SK-N-SH (cell line): ENCODE measurements at regions not wholly inside any gene's neighbourhood (a gene's known extent, or its start where the extent isn't known, plus 50 kb on each side); places are given as distances from the start of the nearest gene placed in this dataset.

Experiments used
- CTCF ChIA-PET: fragments of 300-600, 350-600 bp; formaldehyde crosslinking; extraction: SDS; loops from one replicate; lab custom pipeline; 2021; lab: Yijun Ruan, JAX
- POLR2A ChIA-PET: fragments of 350-600 bp; sonication (Branson Sonifier 250); formaldehyde crosslinking; extraction: SDS; loops from one replicate; lab custom pipeline; 2020; ENCODE audit warnings: antibody characterized with exemption, inconsistent platforms; lab: Yijun Ruan, JAX
- DNase-seq: peaks from one replicate; pipeline ENCODE4 v3.0.0; 2012
- H2AFZ ChIP-seq: fragments of 200-600 bp; sonication (generic); 2 replicates; pipeline ENCODE4 v1.8.1; 2016; ENCODE audit warnings: antibody characterized with exemption, mild to moderate bottlenecking, low read depth
- H3F3A ChIP-seq: fragments of 200-600 bp; sonication (generic); replicated peaks from 2 replicates; pipeline ENCODE3; 2016; ENCODE audit warnings: antibody characterized with exemption, mild to moderate bottlenecking; ENCODE audit not compliant: insufficient read depth
- H3K27ac ChIP-seq, 2 experiments: fragments of 200-500 bp in 1 of 2; fragments of 200-600 bp in 1 of 2; sonication (Bioruptor generic) in 1 of 2; sonication (generic), shearing (Covaris generic) in 1 of 2; 2 replicates each; pipeline versions ENCODE4 v1.5.1 to v1.6.1; 2014 to 2016; ENCODE audit warnings: low read depth in 2 of 2, inconsistent platforms in 1 of 2, low read length in 1 of 2, mild to moderate bottlenecking in 1 of 2, mixed read lengths in 1 of 2
- H3K27me3 ChIP-seq: fragments of 200-600 bp; sonication (generic), shearing (Covaris generic); 2 replicates; pipeline ENCODE4 v1.6.1; 2016; ENCODE audit warnings: mixed run types; ENCODE audit not compliant: insufficient read depth
- H3K36me3 ChIP-seq, 2 experiments: fragments of 200-500 bp in 1 of 2; fragments of 200-600 bp in 1 of 2; sonication (Bioruptor generic) in 1 of 2; sonication (generic) in 1 of 2; replicated peaks in 1 of 2; 2 replicates each; pipeline versions ENCODE3 to v1.5.1; 2014 to 2016; ENCODE audit warnings: low read length in 1 of 2, mild to moderate bottlenecking in 1 of 2; ENCODE audit not compliant: insufficient read depth in 2 of 2, control insufficient read depth in 1 of 2
- H3K4me1 ChIP-seq, 2 experiments: fragments of 200-500 bp in 1 of 2; fragments of 200-600 bp in 1 of 2; sonication (Bioruptor generic) in 1 of 2; sonication (generic), shearing (Covaris generic) in 1 of 2; 2 replicates each; pipeline versions ENCODE4 v1.5.1 to v1.6.1; 2014 to 2016; ENCODE audit warnings: low read depth in 1 of 2, low read length in 1 of 2, mixed run types in 1 of 2; ENCODE audit not compliant: insufficient read depth in 2 of 2, control insufficient read depth in 1 of 2
- H3K4me2 ChIP-seq: fragments of 200-600 bp; sonication (generic), shearing (Covaris generic); 2 replicates; pipeline ENCODE4 v1.6.1; 2017; ENCODE audit warnings: mixed run types
- H3K4me3 ChIP-seq, 2 experiments: fragments of 200-500 bp in 1 of 2; fragments of 200-600 bp in 1 of 2; sonication (Bioruptor generic) in 1 of 2; sonication (generic), shearing (Covaris generic) in 1 of 2; 2 replicates each; pipeline versions ENCODE4 v1.5.1 to v1.8.1; 2014 to 2016; ENCODE audit warnings: low read depth in 2 of 2, inconsistent platforms in 1 of 2, low read length in 1 of 2, mild to moderate bottlenecking in 1 of 2, mixed read lengths in 1 of 2, moderate library complexity in 1 of 2
- H3K79me2 ChIP-seq: fragments of 200-600 bp; sonication (generic); 2 replicates; pipeline ENCODE4 v1.8.1; 2017; ENCODE audit warnings: mild to moderate bottlenecking; ENCODE audit not compliant: insufficient read depth
- H3K9ac ChIP-seq: fragments of 200-600 bp; sonication (generic); 2 replicates; pipeline ENCODE4 v1.6.1; 2017; ENCODE audit warnings: mixed run types
- H3K9me2 ChIP-seq: fragments of 200-600 bp; sonication (generic); 2 replicates; pipeline ENCODE4 v1.6.1; 2017; ENCODE audit warnings: mixed run types
- H3K9me3 ChIP-seq: fragments of 200-600 bp; sonication (generic); 2 replicates; pipeline ENCODE4 v1.6.1; 2017; ENCODE audit warnings: mixed run types, mild to moderate bottlenecking, moderate library complexity
- H4K20me1 ChIP-seq: fragments of 200-600 bp; sonication (generic); 2 replicates; pipeline ENCODE4 v1.6.1; 2017; ENCODE audit warnings: mild to moderate bottlenecking, mixed run types; ENCODE audit not compliant: insufficient read depth
- CTCF ChIP-seq: fragments of 200-600 bp; sonication (generic); IDR thresholded peaks from 2 replicates; pipeline ENCODE4 v1.6.1; 2017; ENCODE audit warnings: antibody characterized with exemption, mild to moderate bottlenecking, moderate library complexity
- ELF1 ChIP-seq: IDR thresholded peaks from 2 replicates; pipeline ENCODE4 v1.4.0; 2012
- EZH2phosphoT487 ChIP-seq: fragments of 200-600 bp; sonication (generic); IDR thresholded peaks from 2 replicates; pipeline ENCODE4 v1.6.1; 2017; ENCODE audit warnings: low read depth, mixed run types, mild to moderate bottlenecking, antibody characterized with exemption, moderate library complexity, borderline replicate concordance
- FOSL2 ChIP-seq: IDR thresholded peaks from 2 replicates; pipeline ENCODE4 v1.4.0; 2012; ENCODE audit warnings: low read depth, mild to moderate bottlenecking, moderate library complexity, borderline replicate concordance
- FOXJ3 ChIP-seq: sonication (generic); formaldehyde crosslinking; IDR thresholded peaks from 2 replicates; pipeline ENCODE4 v1.5.1; 2020; ENCODE audit warnings: mild to moderate bottlenecking, missing genetic modification reagents
- FOXM1 ChIP-seq: IDR thresholded peaks from 2 replicates; pipeline ENCODE4 v1.4.0; 2012; ENCODE audit warnings: low read depth, mild to moderate bottlenecking
- GABPA ChIP-seq: IDR thresholded peaks from 2 replicates; pipeline ENCODE4 v1.4.0; 2012; ENCODE audit warnings: low read depth, mild to moderate bottlenecking
- GATA2 ChIP-seq: sonication (generic); formaldehyde crosslinking; IDR thresholded peaks from 2 replicates; pipeline ENCODE4 v1.5.0; 2020; ENCODE audit warnings: mild to moderate bottlenecking, missing genetic modification reagents
- IRF3 ChIP-seq: fragments of 150-350 bp; IDR thresholded peaks from 2 replicates; pipeline ENCODE4 v1.6.1; 2016; ENCODE audit warnings: mild to moderate bottlenecking, low read depth, low read length
- JUND ChIP-seq: IDR thresholded peaks from 2 replicates; pipeline ENCODE4 v1.4.0; 2012
- MXI1 ChIP-seq: IDR thresholded peaks from 2 replicates; pipeline ENCODE4 v1.6.1; 2012; ENCODE audit warnings: mild to moderate bottlenecking, low read depth, low read length, improper control_type of control experiment
- NRF1 ChIP-seq: IDR thresholded peaks from 2 replicates; pipeline ENCODE4 v1.6.1; 2012; ENCODE audit warnings: low read depth, mild to moderate bottlenecking, low read length
- RAD21 ChIP-seq: IDR thresholded peaks from 2 replicates; pipeline ENCODE4 v1.6.1; 2012; ENCODE audit warnings: mild to moderate bottlenecking, low read length
- RCOR1 ChIP-seq: fragments of 150-350 bp; IDR thresholded peaks from 2 replicates; pipeline ENCODE4 v1.6.1; 2017; ENCODE audit warnings: antibody characterized with exemption, low read length
- REST ChIP-seq: IDR thresholded peaks from 2 replicates; pipeline ENCODE4 v1.6.1; 2012; ENCODE audit warnings: mild to moderate bottlenecking, low read depth, low read length, moderate library complexity
- RXRA ChIP-seq: IDR thresholded peaks from 2 replicates; pipeline ENCODE4 v1.4.0; 2012; ENCODE audit warnings: low read depth, mild to moderate bottlenecking, borderline replicate concordance
- SIN3A ChIP-seq: IDR thresholded peaks from 2 replicates; pipeline ENCODE4 v1.6.1; 2012; ENCODE audit warnings: low read depth, mild to moderate bottlenecking, low read length, moderate library complexity, borderline replicate concordance
- TAF1 ChIP-seq: IDR thresholded peaks from 2 replicates; pipeline ENCODE4 v1.6.1; 2012; ENCODE audit warnings: low read depth, mild to moderate bottlenecking, low read length, moderate library complexity, borderline replicate concordance
- TEAD4 ChIP-seq: IDR thresholded peaks from 2 replicates; pipeline ENCODE4 v1.4.0; 2012; ENCODE audit warnings: mild to moderate bottlenecking, borderline replicate concordance; ENCODE audit not compliant: insufficient read depth
- YY1 ChIP-seq: IDR thresholded peaks from 2 replicates; pipeline ENCODE4 v1.4.0; 2012; ENCODE audit warnings: low read depth, mild to moderate bottlenecking
- ZBTB33 ChIP-seq: IDR thresholded peaks from 2 replicates; pipeline ENCODE4 v1.4.0; 2012; ENCODE audit warnings: low read depth, borderline replicate concordance
- WGBS: methylation state at CpG from one replicate; pipeline ENCODE4 v1.1.6; 2017; ENCODE audit warnings: low lambda C conversion rate; 5-methylcytosine and 5-hydroxymethylcytosine counted together

GRCh38 chr3:144477593-144477992 lies 506.0 kb downstream of the DIPK2A start:
- WGBS = 2% methylated on average over 1 of the region's 1 CpG
- no peak for DNase-seq
- Histone ChIP-seq H3K4me2 (no peak overlapping the region), H4K20me1 (no peaks in the 10 kb centered on the region), H3K27me3 (no peaks in the 10 kb centered on the region), H3K36me3 (no peaks in the 10 kb centered on the region), H2AFZ (no peak overlapping the region), H3K9me3 (no peaks in the 10 kb centered on the region), H3K79me2 (no peaks in the 10 kb centered on the region), H3F3A (no peaks in the 10 kb centered on the region), H3K4me1 (no peaks in the 10 kb centered on the region), H3K4me3 (no peak overlapping the region), H3K27ac (no peak overlapping the region), H3K9me2 (no peaks in the 10 kb centered on the region), H3K9ac (no peak overlapping the region)
- ChIA-PET CTCF (no interaction called here), POLR2A (no interaction called here)
- TF ChIP-seq CTCF = no peak
- TF ChIP-seq FOXM1 = no peak
- TF ChIP-seq RXRA = no peak
- no peak for TF ChIP-seq EZH2phosphoT487
- TF ChIP-seq, all 33 proteins: peak for 0

GRCh38 chr3:144480416-144480919 lies 508.8 kb downstream of the DIPK2A start:
- CTCF ChIA-PET = no interaction called here
- H3K4me3 ChIP-seq = no peak overlapping the region
- H3K79me2 ChIP-seq = no peaks in the 10 kb centered on the region
- H3K27me3 ChIP-seq = no peaks in the 10 kb centered on the region
- H3K4me1 ChIP-seq = no peaks in the 10 kb centered on the region
- no peak overlapping the region for H3K9ac ChIP-seq
- TF ChIP-seq REST (no peak), RAD21 (no peak), IRF3 (no peak), GABPA (no peak), RCOR1 (no peak), YY1 (no peak), FOXM1 (no peak), RXRA (no peak), SIN3A (no peak), EZH2phosphoT487 (no peak), ZBTB33 (no peak), GATA2 (CRISPR knock-in tag) (no peak), MXI1 (no peak), TEAD4 (no peak), TAF1 (no peak), FOSL2 (no peak), FOXJ3 (CRISPR knock-in tag) (no peak), ELF1 (no peak), JUND (no peak), NRF1 (no peak)
- TF ChIP-seq, all 33 proteins: peak for 0
- H3K4me2 ChIP-seq = no peak overlapping the region
- H3F3A ChIP-seq = no peaks in the 10 kb centered on the region
- POLR2A ChIA-PET = no interaction called here
- H3K9me2 ChIP-seq = no peaks in the 10 kb centered on the region
- H3K9me3 ChIP-seq = no peaks in the 10 kb centered on the region
- no peaks in the 10 kb centered on the region for H3K36me3 ChIP-seq
- no peaks in the 10 kb centered on the region for H4K20me1 ChIP-seq
- DNase-seq = no peak
- H3K27ac ChIP-seq = no peak overlapping the region
- no peak overlapping the region for H2AFZ ChIP-seq
